ENCODE measurements at regions not wholly inside any gene's neighbourhood (a gene's known extent, or its start where the extent isn't known, plus 50 kb on each side); places are given as distances from the start of the nearest gene placed in this dataset.

- Histone ChIP-seq H3K27me3 (ENCODE audit: control insufficient read depth, insufficient read depth, low read length) (no peaks in the 10 kb centered on the region), H4K5ac (ENCODE audit: low read depth, low read length) (no peak overlapping the region), H3K27ac (ENCODE audit: insufficient read depth, low read length) (no peak overlapping the region), H2BK20ac (ENCODE audit: low read depth, low read length) (no peak overlapping the region), H3K79me1 (ENCODE audit: low read depth in 1 of 2, low read length in 2 of 2) (no peaks in the 10 kb centered on the region), H2BK5ac (ENCODE audit: low read depth, low read length, poor library complexity, severe bottlenecking) (no peak overlapping the region), H2BK15ac (ENCODE audit: low read depth, low read length) (no peak overlapping the region), H2BK120ac (ENCODE audit: low read depth, low read length) (no peak overlapping the region), H3K9ac (ENCODE audit: low read depth, low read length) (no peak overlapping the region), H3K18ac (ENCODE audit: low read depth, low read length) (no peak overlapping the region), H3K4ac (ENCODE audit: low read depth, low read length) (no peak overlapping the region), H4K20me1 (ENCODE audit: insufficient read depth, low read length) (no peaks in the 10 kb centered on the region), H2AK9ac (replicated peaks; ENCODE audit: low read depth, low read length, poor library complexity) (no peak overlapping the region), H2AFZ (replicated peaks; ENCODE audit: low read length, poor library complexity) (no peak overlapping the region), H3K56ac (ENCODE audit: extremely low read depth, insufficient read depth, low read length) (no peak overlapping the region), H3K9me1 (ENCODE audit: insufficient read depth, low read length) (no peaks in the 10 kb centered on the region), H3K4me3 (ENCODE audit: insufficient read depth, low read depth, low read length) (no peak overlapping the region), H3K9me3 (ENCODE audit: control insufficient read depth, insufficient read depth, low read length) (peaks cover 2% of the 10 kb centered on the region), H4K8ac (ENCODE audit: low read depth in 2 of 2, low read length in 2 of 2) (no peak overlapping the region), H3K23ac (ENCODE audit: low read depth, low read length) (no peak overlapping the region), H3K36me3 (ENCODE audit: control insufficient read depth, insufficient read depth, low read length) (no peaks in the 10 kb centered on the region), H3K4me1 (ENCODE audit: control insufficient read depth, insufficient read depth, low read length) (0 out of 2 replicates have a peak, but pooled peaks cover 2% of the 10 kb centered on the region), H3K4me2 (ENCODE audit: low read depth, low read length) (no peak overlapping the region), H3K14ac (replicated peaks; ENCODE audit: low read depth, low read length) (no peak overlapping the region), H2AK5ac (ENCODE audit: low read depth, low read length) (no peak overlapping the region), H4K91ac (ENCODE audit: insufficient read depth, low read depth, low read length) (no peak overlapping the region)
- no TSS peak for BruUV-seq (replicated peaks)
- in situ Hi-C loops (cut with MboI; ENCODE audit: low sequenced_read_pairs): no loop called here
- WGBS, 2 experiments (ENCODE audit: extremely low coverage in 2 of 2, insufficient read length in 1 of 2): no CpG with 5 or more reads among the region's 3 CpGs
- ChIA-PET POLR2A (ENCODE audit: unreplicated experiment) (no interaction called here), CTCF (no interaction called here)
- dilution Hi-C loops (cut with HindIII; ENCODE audit: low sequenced_read_pairs, unreplicated experiment): no loop called here
- no peak for ATAC-seq (ENCODE audit: low read depth)
- TF ChIP-seq FOS (IDR thresholded peaks at IDR 0.05; ENCODE audit: low read depth, low read length) (no peak), MXI1 (IDR thresholded peaks at IDR 0.05; ENCODE audit: borderline replicate concordance, low read depth, low read length) (no peak), RFX5 (IDR thresholded peaks at IDR 0.05; ENCODE audit: low read depth, low read length) (no peak), MAZ (IDR thresholded peaks at IDR 0.05; ENCODE audit: borderline replicate concordance, low read depth, low read length) (no peak), SMC3 (IDR thresholded peaks at IDR 0.05; ENCODE audit: low read depth, low read length) (no peak), CTCF (conservative IDR thresholded peaks at IDR 0.05; ENCODE audit: low read depth, low read length) (no peak), USF2 (IDR thresholded peaks at IDR 0.05; ENCODE audit: low read depth, low read length) (no peak), BHLHE40 (IDR thresholded peaks at IDR 0.05; ENCODE audit: low read depth, low read length) (no peak), RCOR1 (IDR thresholded peaks at IDR 0.05; ENCODE audit: insufficient replicate concordance, low read length) (no peak), POLR2A (IDR thresholded peaks at IDR 0.05; ENCODE audit: low read depth, low read length) (no peak), NFE2L2 (IDR thresholded peaks at IDR 0.05; ENCODE audit: low read depth, low read length) (no peak), CHD1 (IDR thresholded peaks at IDR 0.05; ENCODE audit: low read depth, low read length) (no peak), MAFK (IDR thresholded peaks at IDR 0.05; ENCODE audit: low read depth, low read length) (no peak), RAD21 (IDR thresholded peaks at IDR 0.05; ENCODE audit: low read length) (no peak), CEBPB (IDR thresholded peaks at IDR 0.05; ENCODE audit: low read depth, low read length) (no peak), ELK1 (IDR thresholded peaks at IDR 0.05; ENCODE audit: borderline replicate concordance, low read depth, low read length) (no peak)
- DNase-seq: no peak
- intact Hi-C loops (cut with micrococcal nuclease): no loop called here
Observed at GRCh38 chrX:10935501-10935900, 175.6 kb upstream of the HCCS start.
